Neural cell (in vitro differentiated cells): ENCODE measurements at regions not wholly inside any gene's neighbourhood (a gene's known extent, or its start where the extent isn't known, plus 50 kb on each side); places are given as distances from the start of the nearest gene placed in this dataset.

ENCODE experiments used
- EP300 ChIP-seq: fragments of 450-650 bp; conservative IDR thresholded peaks from 2 replicates; pipeline ENCODE4 v1.6.1; 2014; ENCODE audit warnings: antibody characterized with exemption, mild to moderate bottlenecking, moderate library complexity; ENCODE audit not compliant: poor library complexity, severe bottlenecking
- EZH2 ChIP-seq: fragments of 200-600, 300-800 bp; shearing (Covaris generic), sonication (generic); IDR thresholded peaks from 2 replicates; pipeline ENCODE4 v1.6.1; 2014; ENCODE audit warnings: antibody characterized with exemption, low read length, borderline replicate concordance, mild to moderate bottlenecking; ENCODE audit not compliant: insufficient read depth, poor library complexity, severe bottlenecking
- MXI1 ChIP-seq: fragments of 450-650 bp; conservative IDR thresholded peaks from 2 replicates; pipeline ENCODE4 v1.6.1; 2014; ENCODE audit warnings: antibody characterized with exemption, mild to moderate bottlenecking; ENCODE audit not compliant: poor library complexity, severe bottlenecking
- POLR2AphosphoS5 ChIP-seq: IDR thresholded peaks from 2 replicates; pipeline ENCODE4 v1.6.1; 2012
- REST ChIP-seq: IDR thresholded peaks from 2 replicates; pipeline ENCODE4 v1.6.1; 2012; ENCODE audit warnings: borderline replicate concordance
- SMC3 ChIP-seq: fragments of 450-650 bp; conservative IDR thresholded peaks from 2 replicates; pipeline ENCODE4 v1.6.1; 2014; ENCODE audit warnings: antibody characterized with exemption, mild to moderate bottlenecking, moderate library complexity; ENCODE audit not compliant: poor library complexity
- TAF1 ChIP-seq: IDR thresholded peaks from 2 replicates; pipeline ENCODE4 v1.6.1; 2012; ENCODE audit warnings: low read depth
- TF ChIP-seq, protein P1 (sequence below): fragments of 450-650 bp; IDR thresholded peaks from 2 replicates; pipeline ENCODE4 v1.5.1; 2014; ENCODE audit warnings: antibody characterized with exemption, mild to moderate bottlenecking, moderate library complexity; ENCODE audit not compliant: poor library complexity, severe bottlenecking

GRCh38 chr21:22476726-22477646, 1478.8 kb downstream of the NCAM2 start:
- no peak for TF ChIP-seq REST
- TF ChIP-seq, protein P1, sequence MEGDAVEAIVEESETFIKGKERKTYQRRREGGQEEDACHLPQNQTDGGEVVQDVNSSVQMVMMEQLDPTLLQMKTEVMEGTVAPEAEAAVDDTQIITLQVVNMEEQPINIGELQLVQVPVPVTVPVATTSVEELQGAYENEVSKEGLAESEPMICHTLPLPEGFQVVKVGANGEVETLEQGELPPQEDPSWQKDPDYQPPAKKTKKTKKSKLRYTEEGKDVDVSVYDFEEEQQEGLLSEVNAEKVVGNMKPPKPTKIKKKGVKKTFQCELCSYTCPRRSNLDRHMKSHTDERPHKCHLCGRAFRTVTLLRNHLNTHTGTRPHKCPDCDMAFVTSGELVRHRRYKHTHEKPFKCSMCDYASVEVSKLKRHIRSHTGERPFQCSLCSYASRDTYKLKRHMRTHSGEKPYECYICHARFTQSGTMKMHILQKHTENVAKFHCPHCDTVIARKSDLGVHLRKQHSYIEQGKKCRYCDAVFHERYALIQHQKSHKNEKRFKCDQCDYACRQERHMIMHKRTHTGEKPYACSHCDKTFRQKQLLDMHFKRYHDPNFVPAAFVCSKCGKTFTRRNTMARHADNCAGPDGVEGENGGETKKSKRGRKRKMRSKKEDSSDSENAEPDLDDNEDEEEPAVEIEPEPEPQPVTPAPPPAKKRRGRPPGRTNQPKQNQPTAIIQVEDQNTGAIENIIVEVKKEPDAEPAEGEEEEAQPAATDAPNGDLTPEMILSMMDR, result no peak
- no peak for TF ChIP-seq POLR2AphosphoS5
- TF ChIP-seq SMC3, result no peak
- no peak for TF ChIP-seq EZH2
- TF ChIP-seq MXI1, result no peak
- TF ChIP-seq TAF1, result no peak
- no peak for TF ChIP-seq EP300
